HPDE6-E6E7 (cell line): ENCODE measurements at regions not wholly inside any gene's neighbourhood (a gene's known extent, or its start where the extent isn't known, plus 50 kb on each side); places are given as distances from the start of the nearest gene placed in this dataset.
A peak's percentile ranks its signal among the peaks of the same experiment; 100 is the strongest.

Experiments used
- DNase-seq: peaks from one replicate; pipeline ENCODE4 v3.0.0; 2011; ENCODE audit warnings: missing footprints; ENCODE audit errors: extremely low spot score

DNA sequence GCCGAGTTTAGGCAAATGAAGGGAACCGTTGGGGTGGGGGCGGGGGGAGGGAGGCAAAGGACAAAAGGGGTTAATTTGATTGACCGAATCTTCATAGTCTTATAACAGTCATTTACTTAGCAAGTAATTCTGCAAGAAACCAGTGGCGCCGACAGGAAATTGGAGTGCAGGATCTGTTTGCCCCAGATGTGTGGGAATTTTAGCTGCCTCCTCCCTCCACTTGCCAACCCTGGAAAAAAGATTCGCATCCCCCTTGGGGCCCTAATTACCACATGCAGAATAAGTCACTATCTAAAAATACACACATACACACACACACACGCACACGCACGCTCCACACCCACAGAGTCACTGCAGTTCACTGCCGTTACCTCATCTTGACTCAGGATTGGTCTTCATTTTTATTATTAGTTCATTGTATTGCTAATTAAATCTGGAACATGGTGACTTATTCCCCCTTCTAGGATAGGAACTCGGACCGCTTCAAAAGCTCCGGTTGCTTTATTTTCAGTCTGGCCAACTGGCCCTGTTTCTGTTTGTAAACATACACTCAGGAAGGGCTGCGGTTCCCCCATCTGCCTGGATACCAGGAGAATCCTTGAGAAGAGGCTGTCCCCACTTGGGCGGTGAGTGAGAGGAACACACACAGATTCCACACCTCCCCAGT, 241.6 kb upstream of the SALL1 start:
- no peak for DNase-seq

- DNase-seq: no peak
Measured at GRCh38 chr16:51391798-51392511, 240.9 kb upstream of the SALL1 start.

DNA sequence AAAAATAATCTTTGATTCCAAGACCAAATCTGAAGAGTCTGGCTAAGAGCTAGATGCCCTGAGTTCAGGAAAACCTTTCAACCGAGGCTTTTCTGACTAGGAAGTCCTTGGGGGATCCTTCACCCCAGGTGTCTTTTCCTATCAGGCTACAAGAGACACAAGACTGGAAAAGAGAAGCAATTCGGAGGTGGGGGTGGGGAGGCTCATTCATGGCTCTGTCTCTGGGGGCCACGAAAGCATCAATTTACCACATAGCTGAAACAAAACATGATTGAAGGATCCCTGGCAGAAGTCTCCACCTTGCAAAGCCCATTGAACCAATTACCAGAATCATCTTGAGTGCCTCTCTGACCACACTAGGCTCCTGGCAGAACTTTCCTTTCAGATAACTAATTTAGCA, 239.8 kb upstream of the SALL1 start:
- no peak for DNase-seq

DNA sequence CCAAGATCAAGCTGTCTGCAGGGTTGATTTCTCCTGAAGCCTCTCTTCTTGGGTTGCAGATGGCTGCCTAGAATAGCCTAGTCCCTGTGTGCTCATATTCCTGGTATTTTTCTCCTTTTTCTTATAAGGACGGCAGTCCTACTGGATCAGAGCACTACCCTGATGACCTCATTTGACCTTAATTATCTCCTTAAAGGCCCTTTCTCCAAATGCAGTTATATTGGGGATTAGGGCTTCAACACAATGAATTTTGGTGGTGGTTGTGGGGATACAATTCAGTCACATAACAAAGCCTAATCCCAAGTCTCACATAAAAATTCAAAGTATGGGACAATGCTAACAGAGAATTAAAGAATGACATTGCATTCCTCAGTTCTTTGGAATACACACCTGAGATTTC, 238.8 kb upstream of the SALL1 start:
- no peak for DNase-seq

DNA sequence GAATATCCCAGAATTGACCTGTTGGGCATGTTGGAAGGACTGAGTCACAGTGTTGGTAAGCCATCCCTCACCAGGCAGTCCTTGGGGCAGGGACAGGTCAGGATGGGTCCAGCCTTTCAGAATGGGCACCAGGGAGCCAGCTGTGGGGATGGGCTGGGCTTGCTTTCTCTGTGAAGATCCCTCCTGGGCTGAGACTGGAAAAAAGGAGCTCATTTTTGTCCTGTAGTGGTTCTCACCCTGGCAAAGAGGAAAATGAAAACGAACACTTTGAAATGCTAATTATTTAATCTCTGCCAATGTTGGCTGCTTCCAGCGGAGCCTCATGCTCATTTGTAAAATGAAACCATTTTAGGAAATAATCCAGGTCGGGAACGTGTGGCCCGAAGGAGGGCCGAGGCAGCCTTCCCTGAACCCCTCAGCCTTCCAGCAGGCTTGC, 237.5 kb upstream of the SALL1 start:
- DNase-seq: no peak

GRCh38 chr16:51383909-51384308, 232.8 kb upstream of the SALL1 start:
- DNase-seq: no peak

GRCh38 chr16:51382940-51383339, 231.9 kb upstream of the SALL1 start:
- no peak for DNase-seq

GRCh38 chr16:51382211-51382610, 231.1 kb upstream of the SALL1 start:
- no peak for DNase-seq

GRCh38 chr16:51376080-51376479, 225.0 kb upstream of the SALL1 start:
- DNase-seq: no peak

- no peak for DNase-seq
Measured at GRCh38 chr16:51374790-51375189, 223.7 kb upstream of the SALL1 start.

DNA sequence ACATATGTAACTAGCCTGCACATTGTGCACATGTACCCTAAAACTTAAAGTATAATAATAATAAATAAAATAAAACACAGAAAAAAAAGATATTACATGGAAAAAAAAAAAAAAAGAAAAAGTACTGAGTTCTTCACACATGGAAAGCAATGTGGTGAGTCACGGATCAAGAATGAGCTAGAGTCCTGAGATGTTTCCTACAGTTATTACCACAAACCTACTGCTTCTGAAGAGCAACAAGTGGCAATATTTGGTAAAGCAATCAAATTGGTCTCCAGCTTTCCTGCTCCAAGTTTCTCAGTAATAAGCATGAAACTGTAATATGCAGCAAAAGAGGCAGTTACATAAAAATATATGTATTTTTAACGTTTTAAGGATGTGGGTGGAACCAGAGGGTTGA, 223.3 kb upstream of the SALL1 start:
- peak; percentile 20 for DNase-seq

DNA sequence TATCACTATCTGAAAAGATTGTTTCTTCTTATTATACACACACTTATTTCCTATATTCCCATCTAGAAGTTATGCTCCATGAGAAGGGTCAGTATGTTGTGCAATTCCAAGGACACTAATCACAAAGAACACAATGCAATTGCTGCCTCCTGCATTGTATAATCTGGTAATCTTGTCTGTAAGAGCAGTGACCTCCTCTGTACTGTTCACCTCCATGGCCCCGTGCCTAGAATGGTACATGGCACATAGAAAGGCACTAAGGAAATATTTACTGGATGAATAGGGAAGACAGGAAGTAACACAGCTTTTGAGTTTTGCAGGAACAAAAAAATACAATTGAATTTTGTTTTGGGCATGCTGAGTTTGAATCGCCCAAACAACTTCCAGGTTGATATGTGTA, 214.6 kb upstream of the SALL1 start:
- no peak for DNase-seq

DNA sequence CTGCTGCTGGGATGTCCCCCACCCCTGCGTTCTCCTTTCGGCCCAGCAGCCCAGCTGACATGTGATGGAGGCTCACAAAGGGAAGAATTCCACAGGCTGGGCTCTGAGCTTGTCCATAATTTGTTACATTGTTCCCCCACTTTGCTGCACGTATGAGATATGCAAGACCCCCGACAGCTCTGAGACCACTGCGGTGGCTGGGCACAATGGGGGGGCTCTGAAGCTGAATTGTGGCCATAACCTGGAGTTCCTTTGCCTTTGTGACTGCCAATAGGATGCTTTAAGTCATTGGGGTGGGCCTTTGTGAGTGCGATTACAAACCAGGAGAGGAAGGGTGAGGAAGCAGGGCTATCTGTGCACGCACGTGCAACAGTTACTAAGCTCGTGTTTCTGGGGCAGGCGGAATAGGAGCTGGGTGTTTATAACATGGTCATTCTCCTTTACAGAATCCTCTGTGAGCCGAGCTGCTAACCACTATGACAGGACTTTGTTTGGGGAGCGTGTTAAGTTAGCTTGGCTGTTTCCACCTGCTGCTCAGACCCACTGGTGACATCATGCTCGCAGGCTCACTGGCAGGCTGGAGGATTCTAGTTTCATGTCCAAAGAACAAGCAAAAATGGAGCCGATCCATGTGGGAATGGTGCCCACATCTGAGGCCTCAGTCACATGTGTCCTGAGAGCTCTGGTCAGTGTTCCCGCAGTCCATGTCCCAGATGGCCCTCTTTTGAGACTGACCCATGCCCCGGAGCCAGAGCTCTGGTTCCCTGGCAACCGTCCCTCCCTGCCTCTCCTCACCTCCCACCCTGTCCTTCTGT, 208.3 kb upstream of the SALL1 start:
- DNase-seq: no peak

DNA sequence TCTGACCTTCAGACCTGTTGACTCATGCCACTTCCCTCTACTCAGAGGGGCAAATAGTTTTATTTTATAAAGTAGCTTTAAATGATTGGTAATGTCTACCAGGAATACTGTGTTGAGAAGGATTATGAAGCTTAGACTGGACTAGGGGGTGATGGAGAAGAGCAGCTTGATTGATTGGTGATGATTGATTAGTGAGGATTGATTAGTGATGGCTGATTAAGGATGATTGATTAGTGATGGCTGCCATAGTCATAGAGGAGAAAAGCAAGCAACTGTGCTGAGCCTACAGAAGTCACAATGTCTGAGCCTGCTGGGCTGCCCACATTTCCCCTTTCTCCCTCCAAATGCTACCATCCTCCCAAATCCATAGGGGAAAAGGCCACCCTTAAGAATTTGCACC, 206.8 kb upstream of the SALL1 start:
- DNase-seq: no peak

DNA sequence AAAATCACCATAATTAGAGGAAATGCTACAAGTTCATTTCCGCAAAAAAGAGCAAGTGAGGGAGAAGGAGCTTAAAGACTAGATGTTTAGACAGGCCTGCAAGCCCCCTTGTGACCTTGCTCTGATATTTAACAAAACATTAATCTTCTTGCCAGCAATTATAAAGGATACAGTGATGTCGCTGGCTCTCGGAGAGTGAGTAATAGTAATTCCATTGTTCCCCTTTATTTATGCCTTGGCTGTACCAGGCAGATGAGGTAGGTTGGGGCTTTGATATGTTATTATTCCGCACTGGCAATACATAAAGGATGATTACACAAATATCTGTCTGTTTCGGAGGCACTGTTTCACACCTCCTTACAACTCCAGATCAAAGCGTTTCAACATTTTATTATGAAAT, 204.8 kb upstream of the SALL1 start:
- no peak for DNase-seq

- no peak for DNase-seq
Measured at GRCh38 chr16:51355195-51355594, 204.1 kb upstream of the SALL1 start.

DNA sequence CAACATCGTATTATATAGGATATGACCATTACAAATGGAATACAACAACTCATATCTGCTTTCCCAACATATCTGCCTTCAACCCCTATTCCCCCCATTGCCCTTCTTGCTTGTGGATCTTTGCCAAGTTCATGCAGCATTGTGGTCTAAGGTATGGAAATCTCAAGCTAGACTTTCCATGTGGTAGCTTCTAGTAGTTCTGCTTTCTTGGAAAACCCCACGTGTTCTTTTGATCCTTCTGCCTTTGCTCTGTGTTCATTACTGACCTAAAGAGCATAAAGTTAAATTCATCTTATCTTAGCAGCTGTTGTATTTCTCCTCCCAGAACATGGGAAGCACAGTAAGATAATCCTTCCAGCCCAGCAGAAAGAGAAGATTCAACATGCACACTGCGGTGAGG, 202.0 kb upstream of the SALL1 start:
- no peak for DNase-seq

DNA sequence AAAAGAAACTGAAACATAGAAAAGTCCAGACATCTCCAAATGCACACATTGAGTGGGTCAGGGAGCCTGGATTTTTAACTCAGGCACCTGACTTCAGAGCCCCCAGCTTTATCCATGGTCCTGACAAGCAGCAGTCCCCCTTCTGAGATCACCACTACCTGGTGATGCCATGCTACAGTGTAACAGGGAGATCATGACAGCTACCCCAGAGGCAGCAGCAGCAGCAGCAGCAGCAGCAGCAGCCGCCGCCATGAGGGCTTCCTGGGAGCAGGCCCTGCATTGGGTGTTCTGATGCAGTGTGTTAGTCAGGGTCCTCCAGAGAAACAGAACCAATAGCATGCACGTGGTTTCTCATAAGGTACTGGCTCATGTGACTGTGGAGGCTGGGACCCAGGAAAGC, 198.6 kb upstream of the SALL1 start:
- DNase-seq: no peak

- DNase-seq: no peak
Measured at GRCh38 chr16:51343411-51343810, 192.3 kb upstream of the SALL1 start.

GRCh38 chr16:51341204-51341603, 190.1 kb upstream of the SALL1 start:
- no peak for DNase-seq

GRCh38 chr16:51337662-51338061, 186.6 kb upstream of the SALL1 start:
- DNase-seq: no peak

DNA sequence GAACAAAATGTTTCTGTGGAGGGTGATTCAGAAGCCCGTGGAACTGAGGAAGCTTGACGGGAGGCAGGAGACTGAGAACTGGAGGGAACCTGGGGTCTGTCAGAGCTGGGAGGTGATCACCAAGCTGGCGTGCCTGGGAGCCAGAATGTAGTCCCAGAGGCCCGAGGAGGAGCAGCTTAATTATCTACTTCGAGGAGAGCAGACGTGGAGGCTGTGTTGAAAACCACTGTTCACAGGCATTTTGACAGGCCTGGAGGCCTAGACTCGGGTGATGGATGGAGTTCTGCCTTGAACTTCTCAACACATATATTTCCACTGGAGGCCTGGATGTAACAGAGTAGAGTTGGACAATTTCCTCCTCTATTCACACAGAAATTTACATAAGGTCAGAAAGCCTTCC, 177.7 kb upstream of the SALL1 start:
- DNase-seq: no peak

GRCh38 chr16:51327001-51327400, 175.9 kb upstream of the SALL1 start:
- DNase-seq: peak; percentile 15
